HCT116 (cell line): ENCODE measurements at regions not wholly inside any gene's neighbourhood (a gene's known extent, or its start where the extent isn't known, plus 50 kb on each side); places are given as distances from the start of the nearest gene placed in this dataset.

Experiments
- YY1 ChIP-seq: IDR thresholded peaks from 2 replicates; pipeline ENCODE4 v1.6.1; 2011; ENCODE audit warnings: low read length, low read depth, moderate library complexity, mild to moderate bottlenecking; ENCODE audit not compliant: insufficient replicate concordance; ENCODE audit errors: extremely low read depth
- TF ChIP-seq, protein P1 (sequence below): IDR thresholded peaks from 2 replicates; pipeline ENCODE4 v1.6.1; 2012; ENCODE audit warnings: low read depth

- TF ChIP-seq YY1: no peak
- TF ChIP-seq, protein P1, sequence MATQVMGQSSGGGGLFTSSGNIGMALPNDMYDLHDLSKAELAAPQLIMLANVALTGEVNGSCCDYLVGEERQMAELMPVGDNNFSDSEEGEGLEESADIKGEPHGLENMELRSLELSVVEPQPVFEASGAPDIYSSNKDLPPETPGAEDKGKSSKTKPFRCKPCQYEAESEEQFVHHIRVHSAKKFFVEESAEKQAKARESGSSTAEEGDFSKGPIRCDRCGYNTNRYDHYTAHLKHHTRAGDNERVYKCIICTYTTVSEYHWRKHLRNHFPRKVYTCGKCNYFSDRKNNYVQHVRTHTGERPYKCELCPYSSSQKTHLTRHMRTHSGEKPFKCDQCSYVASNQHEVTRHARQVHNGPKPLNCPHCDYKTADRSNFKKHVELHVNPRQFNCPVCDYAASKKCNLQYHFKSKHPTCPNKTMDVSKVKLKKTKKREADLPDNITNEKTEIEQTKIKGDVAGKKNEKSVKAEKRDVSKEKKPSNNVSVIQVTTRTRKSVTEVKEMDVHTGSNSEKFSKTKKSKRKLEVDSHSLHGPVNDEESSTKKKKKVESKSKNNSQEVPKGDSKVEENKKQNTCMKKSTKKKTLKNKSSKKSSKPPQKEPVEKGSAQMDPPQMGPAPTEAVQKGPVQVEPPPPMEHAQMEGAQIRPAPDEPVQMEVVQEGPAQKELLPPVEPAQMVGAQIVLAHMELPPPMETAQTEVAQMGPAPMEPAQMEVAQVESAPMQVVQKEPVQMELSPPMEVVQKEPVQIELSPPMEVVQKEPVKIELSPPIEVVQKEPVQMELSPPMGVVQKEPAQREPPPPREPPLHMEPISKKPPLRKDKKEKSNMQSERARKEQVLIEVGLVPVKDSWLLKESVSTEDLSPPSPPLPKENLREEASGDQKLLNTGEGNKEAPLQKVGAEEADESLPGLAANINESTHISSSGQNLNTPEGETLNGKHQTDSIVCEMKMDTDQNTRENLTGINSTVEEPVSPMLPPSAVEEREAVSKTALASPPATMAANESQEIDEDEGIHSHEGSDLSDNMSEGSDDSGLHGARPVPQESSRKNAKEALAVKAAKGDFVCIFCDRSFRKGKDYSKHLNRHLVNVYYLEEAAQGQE: no peak
Measured at GRCh38 chr9:40925149-40925548, 203.3 kb downstream of the FOXD4L6 start.
